H1 (cell line): ENCODE measurements at regions not wholly inside any gene's neighbourhood (a gene's known extent, or its start where the extent isn't known, plus 50 kb on each side); places are given as distances from the start of the nearest gene placed in this dataset.

Experiments
- CTCF ChIA-PET: fragments of 300-600 bp; sonication (Branson Sonifier 250); formaldehyde crosslinking; loops from one replicate; lab custom pipeline; 2021; ENCODE audit not compliant: partially characterized antibody; lab: Charles Lee
- POLR2A ChIA-PET: fragments of 300-600 bp; sonication (Branson Sonifier 250); formaldehyde crosslinking; loops from one replicate; lab custom pipeline; 2021; ENCODE audit warnings: inconsistent platforms; ENCODE audit not compliant: partially characterized antibody; lab: Charles Lee
- DNase-seq, 2 experiments: peaks; one replicate each; pipeline versions ENCODE4 v3.0.0 to v3.0.0-alpha.2; 2010 to 2022; ENCODE audit warnings: low spot score in 2 of 2, low read depth in 1 of 2, mixed read lengths in 1 of 2
- FAIRE-seq: peaks from 2 replicates; lab custom pipeline; 2011; peaks lifted over from hg19 to GRCh38; lab: Jason Lieb, UNC
- H2AFZ ChIP-seq: 2 replicates; pipeline ENCODE4 v1.8.1; 2012; ENCODE audit warnings: low read length, inconsistent platforms
- H2AK5ac ChIP-seq: 2 replicates; pipeline ENCODE4 v1.6.1; 2013; ENCODE audit warnings: low read depth, low read length
- H2BK120ac ChIP-seq: replicated peaks from 2 replicates; pipeline ENCODE3; 2013; ENCODE audit warnings: low read depth, low read length, inconsistent platforms
- H2BK12ac ChIP-seq: 2 replicates; pipeline ENCODE4 v1.6.1; 2013; ENCODE audit warnings: low read depth, low read length
- H2BK15ac ChIP-seq: 2 replicates; pipeline ENCODE4 v1.6.1; 2013; ENCODE audit warnings: low read length
- H2BK20ac ChIP-seq: 2 replicates; pipeline ENCODE4 v1.6.1; 2013; ENCODE audit warnings: low read length
- H2BK5ac ChIP-seq: 2 replicates; pipeline ENCODE4 v1.6.1; 2013; ENCODE audit warnings: low read depth, low read length
- H3K14ac ChIP-seq: 2 replicates; pipeline ENCODE4 v1.6.1; 2013; ENCODE audit warnings: inconsistent platforms; ENCODE audit not compliant: insufficient read length
- H3K18ac ChIP-seq: 2 replicates; pipeline ENCODE4 v1.6.1; 2013; ENCODE audit warnings: low read length; ENCODE audit errors: extremely low read depth
- H3K23ac ChIP-seq: 2 replicates; pipeline ENCODE4 v1.6.1; 2013; ENCODE audit warnings: inconsistent platforms; ENCODE audit not compliant: insufficient read length
- H3K23me2 ChIP-seq: 2 replicates; pipeline ENCODE4 v1.6.1; 2013; ENCODE audit warnings: low read depth, low read length
- H3K27ac ChIP-seq: 2 replicates; pipeline ENCODE4 v1.6.1; 2011; ENCODE audit warnings: low read depth, low read length, inconsistent platforms
- H3K27me3 ChIP-seq, 4 experiments: replicated peaks in 1 of 4; 1 replicate in 1 of 4; 2 replicates in 3 of 4; pipeline versions ENCODE4 v1.6.1 to v1.8.1; 2011 to 2013; ENCODE audit warnings: low read length in 3 of 4, mild to moderate bottlenecking in 3 of 4, inconsistent platforms in 2 of 4, mixed read lengths in 2 of 4, moderate library complexity in 1 of 4; ENCODE audit not compliant: control insufficient read depth in 3 of 4, insufficient read depth in 3 of 4; ENCODE audit errors: extremely low read depth in 1 of 4
- H3K36me3 ChIP-seq, 4 experiments: 2 replicates each; pipeline versions ENCODE4 v1.6.1 to v1.8.1; 2011 to 2013; ENCODE audit warnings: mild to moderate bottlenecking in 4 of 4, low read length in 3 of 4, moderate library complexity in 2 of 4, control low read depth in 1 of 4, inconsistent platforms in 1 of 4; ENCODE audit not compliant: insufficient read depth in 4 of 4, control insufficient read depth in 2 of 4
- H3K4ac ChIP-seq: replicated peaks from 2 replicates; pipeline ENCODE3; 2013; ENCODE audit warnings: low read length, low read depth, mixed read lengths, inconsistent platforms; ENCODE audit not compliant: insufficient read length
- H3K4me1 ChIP-seq, 4 experiments: replicated peaks in 1 of 4; 1 replicate in 1 of 4; 2 replicates in 3 of 4; pipeline versions ENCODE4 v1.6.1 to v1.8.1; 2011 to 2013; ENCODE audit warnings: low read length in 3 of 4, inconsistent platforms in 2 of 4, mixed read lengths in 1 of 4; ENCODE audit not compliant: insufficient read depth in 4 of 4, control insufficient read depth in 3 of 4
- H3K4me2 ChIP-seq, 2 experiments: 2 replicates each; pipeline versions ENCODE4 v1.6.1 to v1.8.1; 2011 to 2013; ENCODE audit warnings: low read depth in 2 of 2, low read length in 2 of 2, control low read depth in 1 of 2, inconsistent platforms in 1 of 2, mild to moderate bottlenecking in 1 of 2; ENCODE audit not compliant: insufficient read depth in 1 of 2
- H3K4me3 ChIP-seq, 4 experiments: fragments of 200-600, 300-600 bp in 1 of 4; sonication (generic), shearing (Covaris generic), sonication (Bioruptor Twin) in 1 of 4; 2 replicates each; pipeline versions ENCODE4 v1.5.1 to v1.8.1; 2011 to 2016; ENCODE audit warnings: low read length in 4 of 4, low read depth in 3 of 4, control low read depth in 2 of 4, inconsistent platforms in 2 of 4, mild to moderate bottlenecking in 2 of 4, mixed read lengths in 1 of 4, moderate library complexity in 1 of 4; ENCODE audit not compliant: insufficient read depth in 2 of 4; ENCODE audit errors: extremely low read depth in 1 of 4
- H3K56ac ChIP-seq: replicated peaks from 2 replicates; pipeline ENCODE3; 2013; ENCODE audit warnings: low read depth, mild to moderate bottlenecking, mixed read lengths, low read length, inconsistent platforms; ENCODE audit not compliant: insufficient read length
- H3K79me1 ChIP-seq: 2 replicates; pipeline ENCODE4 v1.6.1; 2013; ENCODE audit warnings: low read depth, low read length, control low read depth
- H3K79me2 ChIP-seq, 2 experiments: 2 replicates each; pipeline versions ENCODE4 v1.6.1 to v1.8.1; 2012 to 2013; ENCODE audit warnings: low read length in 2 of 2, mild to moderate bottlenecking in 2 of 2, inconsistent platforms in 1 of 2; ENCODE audit not compliant: insufficient read depth in 2 of 2, control insufficient read depth in 1 of 2
- H3K9ac ChIP-seq, 4 experiments: replicated peaks in 1 of 4; 1 replicate in 1 of 4; 2 replicates in 3 of 4; pipeline versions ENCODE4 v1.6.1 to v1.8.1; 2011 to 2013; ENCODE audit warnings: low read depth in 3 of 4, low read length in 3 of 4, control low read depth in 2 of 4, mild to moderate bottlenecking in 2 of 4, moderate library complexity in 2 of 4, inconsistent platforms in 1 of 4; ENCODE audit errors: extremely low read depth in 1 of 4
- H3K9me3 ChIP-seq, 2 experiments: 2 replicates each; pipeline versions ENCODE4 v1.6.1 to v1.8.1; 2012 to 2013; ENCODE audit warnings: mild to moderate bottlenecking in 2 of 2, moderate library complexity in 2 of 2, control low read depth in 1 of 2, inconsistent platforms in 1 of 2, low read depth in 1 of 2, low read length in 1 of 2, mixed read lengths in 1 of 2; ENCODE audit not compliant: insufficient read depth in 2 of 2
- H4K20me1 ChIP-seq, 2 experiments: replicated peaks in 1 of 2; 2 replicates each; pipeline versions ENCODE3 to v1.8.1; 2011 to 2013; ENCODE audit warnings: inconsistent platforms in 2 of 2, low read length in 2 of 2, mild to moderate bottlenecking in 1 of 2; ENCODE audit not compliant: insufficient read depth in 2 of 2, control insufficient read depth in 1 of 2
- H4K5ac ChIP-seq: 2 replicates; pipeline ENCODE4 v1.6.1; 2013; ENCODE audit warnings: low read length, low read depth, mixed read lengths, inconsistent platforms; ENCODE audit not compliant: insufficient read length
- H4K8ac ChIP-seq: 2 replicates; pipeline ENCODE4 v1.8.0; 2013; ENCODE audit warnings: mild to moderate bottlenecking, moderate library complexity, low read length, inconsistent platforms; ENCODE audit not compliant: insufficient read depth; ENCODE audit errors: extremely low read depth
- H4K91ac ChIP-seq: replicated peaks from 2 replicates; pipeline ENCODE3; 2013; ENCODE audit warnings: low read length, mixed read lengths, inconsistent platforms; ENCODE audit not compliant: insufficient read length
- EP300 ChIP-seq, 2 experiments: IDR thresholded peaks; 1 replicate in 1 of 2; 2 replicates in 1 of 2; pipeline ENCODE4 v1.6.1; 2011 to 2012; ENCODE audit warnings: low read depth in 2 of 2, low read length in 2 of 2, mild to moderate bottlenecking in 2 of 2, borderline replicate concordance in 1 of 2, inconsistent platforms in 1 of 2, moderate library complexity in 1 of 2
- FOSL1 ChIP-seq: IDR thresholded peaks from 2 replicates; pipeline ENCODE4 v1.6.1; 2011; ENCODE audit warnings: mild to moderate bottlenecking, low read depth, low read length, moderate library complexity; ENCODE audit not compliant: insufficient read depth
- KDM5A ChIP-seq: fragments of 200-600 bp; IDR thresholded peaks from 2 replicates; pipeline ENCODE4 v1.7.1; 2012; ENCODE audit warnings: mild to moderate bottlenecking, low read length, inconsistent platforms, mixed read lengths
- RBBP5 ChIP-seq: IDR thresholded peaks from 2 replicates; pipeline ENCODE4 v1.7.1; 2012; ENCODE audit warnings: low read depth, mild to moderate bottlenecking, inconsistent platforms, low read length, moderate library complexity, borderline replicate concordance
- SIN3A ChIP-seq, 2 experiments: IDR thresholded peaks in 1 of 2; conservative IDR thresholded peaks in 1 of 2; 2 replicates each; pipeline ENCODE4 v1.6.1; 2011 to 2012; ENCODE audit warnings: low read length in 2 of 2, improper control_type of control experiment in 1 of 2, low read depth in 1 of 2, mild to moderate bottlenecking in 1 of 2
- TAF1 ChIP-seq: IDR thresholded peaks from 2 replicates; pipeline ENCODE4 v1.6.1; 2011; ENCODE audit warnings: mild to moderate bottlenecking, low read depth, low read length

DNA sequence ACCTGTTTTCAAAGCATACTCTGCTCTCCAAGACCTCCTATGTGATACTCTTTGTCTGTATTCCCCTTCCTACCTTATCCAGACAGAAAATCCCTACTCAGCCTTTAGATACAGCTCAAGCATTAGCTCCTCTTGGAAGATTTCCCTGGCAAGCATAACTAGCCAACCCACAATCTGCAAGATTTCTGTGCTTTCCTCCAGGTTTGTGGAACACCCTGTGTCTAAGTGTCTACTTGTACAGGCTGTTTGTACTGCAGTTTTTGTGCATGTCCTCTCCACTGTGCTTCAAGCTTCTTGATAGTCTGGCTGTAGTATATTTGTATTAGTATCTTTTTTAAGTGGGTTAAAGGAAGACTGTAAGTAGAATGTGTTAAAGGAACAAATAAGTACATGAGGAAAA is 203.7 kb downstream of the RFC3 start:
- Histone ChIP-seq H3K4me1 (no peaks in the 10 kb centered on the region), H3K9me3 (peaks cover 10 to 11% of the 10 kb centered on the region in 2 experiments; a peak in 2 of 4 replicates), H3K79me1 (no peaks in the 10 kb centered on the region), H4K20me1 (no peaks in the 10 kb centered on the region)
- TF ChIP-seq RBBP5 (no peak), FOSL1 (no peak), KDM5A (no peak), TAF1 (no peak), EP300 (IDR thresholded peaks at IDR 0.05; ENCODE audit: borderline replicate concordance in 1 of 2, low read depth in 2 of 2, low read length in 2 of 2) (no peak), SIN3A (conservative IDR thresholded peaks at IDR 0.05 in 1 of 2, IDR thresholded peaks at IDR 0.05 in 1 of 2; ENCODE audit: low read depth in 1 of 2, low read length in 2 of 2) (no peak)
- TF ChIP-seq, all 59 proteins: peak for 0
- POLR2A ChIA-PET = no interaction called here
- Histone ChIP-seq H3K36me3 (no peaks in the 10 kb centered on the region), H3K27me3 (no peaks in the 10 kb centered on the region), H2BK15ac (no peak overlapping the region), H3K23me2 (no peaks in the 10 kb centered on the region), H4K91ac (no peak overlapping the region), H2AK5ac (no peak overlapping the region), H3K56ac (no peak overlapping the region), H3K9ac (no peak overlapping the region), H2BK120ac (no peak overlapping the region), H3K4ac (no peak overlapping the region), H4K8ac (no peak overlapping the region), H3K18ac (no peak overlapping the region), H3K23ac (no peak overlapping the region), H3K79me2 (no peaks in the 10 kb centered on the region), H2BK5ac (no peak overlapping the region), H3K4me3 (no peak overlapping the region), H3K14ac (no peak overlapping the region), H3K4me2 (no peak overlapping the region), H2BK12ac (no peak overlapping the region), H3K27ac (no peak overlapping the region), H2BK20ac (no peak overlapping the region), H2AFZ (no peak overlapping the region), H4K5ac (no peak overlapping the region)
- FAIRE-seq (no peak), DNase-seq (no peak)
- CTCF ChIA-PET = no interaction called here
